ENCODE measurements at regions not wholly inside any gene's neighbourhood (a gene's known extent, or its start where the extent isn't known, plus 50 kb on each side); places are given as distances from the start of the nearest gene placed in this dataset.

DNA sequence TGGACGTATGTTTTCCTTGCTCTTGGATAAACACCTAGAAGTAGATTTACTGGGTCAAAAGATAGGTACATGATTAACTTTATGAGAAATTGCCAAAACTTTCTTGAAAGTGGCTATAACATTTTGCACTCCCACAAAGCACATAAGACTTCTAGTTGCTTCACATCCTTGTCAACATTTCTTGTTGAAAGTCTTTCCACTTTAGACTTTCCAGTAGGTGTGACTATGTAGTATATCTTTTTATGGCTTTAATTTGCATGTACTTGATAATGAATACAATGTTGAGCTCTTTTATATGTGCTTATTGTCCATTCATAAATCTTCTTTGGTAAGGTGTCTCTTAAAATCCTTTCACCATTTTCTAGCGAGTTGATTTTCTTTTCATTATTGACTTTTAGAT is 241.2 kb upstream of the RPL38 start:
- DNase-seq, result no peak

DNA sequence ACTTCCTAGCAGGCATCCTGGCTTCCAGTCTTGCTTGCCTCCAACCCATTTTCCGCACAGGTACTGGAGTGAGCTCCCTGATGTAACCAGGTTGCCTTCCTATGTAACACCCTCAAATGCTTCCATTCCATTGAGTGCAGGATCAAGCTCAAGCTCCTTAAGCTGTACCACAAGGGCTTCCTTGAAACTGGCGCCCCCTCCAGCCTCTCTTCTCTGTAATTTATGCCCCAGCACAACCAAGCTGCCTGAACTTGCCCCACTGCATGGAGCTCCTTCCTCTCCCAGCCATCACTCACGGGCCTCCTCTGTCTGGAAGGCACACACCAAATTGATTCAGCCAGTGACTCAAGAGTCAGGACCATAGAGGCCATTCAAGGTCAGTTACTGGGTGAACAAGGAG is 234.8 kb upstream of the RPL38 start:
- no peak for DNase-seq

DNA sequence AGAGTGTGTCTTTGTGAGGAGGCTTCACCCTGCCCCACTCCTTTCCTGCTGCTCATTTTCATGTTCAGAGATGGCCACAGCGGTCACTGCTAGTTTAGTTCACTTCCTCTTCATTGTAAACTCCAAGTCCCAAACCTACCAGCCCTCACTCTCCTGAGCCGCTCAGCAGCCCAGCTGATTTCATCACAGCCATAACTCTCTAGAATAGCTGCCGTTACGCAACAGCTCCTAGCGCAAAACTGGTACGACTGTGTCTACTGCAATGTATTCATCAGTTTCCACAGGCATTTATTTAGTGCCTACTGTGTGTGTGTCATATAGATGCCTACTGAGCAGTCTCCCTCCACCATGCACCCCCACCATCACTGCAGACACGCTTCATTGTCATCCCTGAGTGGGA is 233.5 kb upstream of the RPL38 start:
- no peak for DNase-seq

DNA sequence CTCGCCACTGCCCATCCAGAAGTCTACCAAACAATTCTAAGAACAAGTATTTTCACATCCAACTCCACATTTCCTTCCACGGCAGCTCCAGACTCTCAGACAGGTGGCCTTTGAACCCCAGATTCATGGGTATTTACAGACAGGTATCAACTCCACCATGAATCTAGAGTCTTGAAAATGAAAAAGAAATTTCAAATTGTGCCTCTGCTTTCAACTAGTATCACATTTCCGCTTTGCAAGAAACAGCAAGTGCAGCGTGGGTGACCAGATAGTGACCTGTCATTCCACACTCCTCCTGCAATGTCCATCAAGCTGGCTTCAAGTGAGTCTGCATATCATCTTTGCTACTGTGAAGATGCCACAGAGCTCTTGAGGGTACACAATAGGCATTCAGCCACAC is 232.4 kb upstream of the RPL38 start:
- no peak for DNase-seq

DNA sequence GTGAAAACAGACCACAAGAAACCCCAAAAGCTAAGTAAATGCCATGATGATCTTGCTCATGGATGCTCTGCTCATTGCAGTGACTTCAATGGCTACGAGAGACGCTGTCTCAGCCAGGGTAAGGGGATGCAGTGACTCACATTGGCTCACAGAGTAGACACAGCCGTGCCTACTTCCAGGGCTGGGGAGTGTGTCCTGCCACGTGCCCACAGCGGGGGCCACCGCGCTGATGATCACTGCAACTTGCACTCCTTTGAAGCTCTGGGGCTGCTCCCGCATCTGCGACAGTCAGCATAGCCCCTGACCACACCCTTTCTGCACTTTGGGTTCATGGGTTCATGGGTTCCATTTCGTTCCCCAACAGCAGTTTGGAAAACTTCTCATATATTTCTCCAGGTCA is 231.4 kb upstream of the RPL38 start:
- no peak for DNase-seq

DNA sequence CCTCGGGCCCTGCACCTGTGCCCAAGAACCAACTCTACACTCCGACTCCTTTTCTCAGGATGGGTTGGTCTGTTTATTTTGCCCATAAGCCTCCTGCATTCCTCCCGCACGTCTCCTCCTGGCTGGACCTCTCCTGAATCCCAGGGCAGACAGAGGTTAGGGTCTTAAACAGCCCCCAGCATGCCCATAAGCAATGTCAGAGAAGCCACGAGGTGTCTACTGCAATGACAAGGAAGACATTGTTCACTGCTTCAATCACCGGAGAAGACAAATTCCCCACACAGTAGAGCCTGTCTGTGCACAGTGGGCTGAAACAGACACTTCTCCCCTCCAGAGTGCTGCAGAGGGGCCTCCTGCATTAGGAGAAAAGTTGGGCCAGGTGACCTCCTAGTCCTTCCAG is 230.6 kb upstream of the RPL38 start:
- no peak for DNase-seq

DNA sequence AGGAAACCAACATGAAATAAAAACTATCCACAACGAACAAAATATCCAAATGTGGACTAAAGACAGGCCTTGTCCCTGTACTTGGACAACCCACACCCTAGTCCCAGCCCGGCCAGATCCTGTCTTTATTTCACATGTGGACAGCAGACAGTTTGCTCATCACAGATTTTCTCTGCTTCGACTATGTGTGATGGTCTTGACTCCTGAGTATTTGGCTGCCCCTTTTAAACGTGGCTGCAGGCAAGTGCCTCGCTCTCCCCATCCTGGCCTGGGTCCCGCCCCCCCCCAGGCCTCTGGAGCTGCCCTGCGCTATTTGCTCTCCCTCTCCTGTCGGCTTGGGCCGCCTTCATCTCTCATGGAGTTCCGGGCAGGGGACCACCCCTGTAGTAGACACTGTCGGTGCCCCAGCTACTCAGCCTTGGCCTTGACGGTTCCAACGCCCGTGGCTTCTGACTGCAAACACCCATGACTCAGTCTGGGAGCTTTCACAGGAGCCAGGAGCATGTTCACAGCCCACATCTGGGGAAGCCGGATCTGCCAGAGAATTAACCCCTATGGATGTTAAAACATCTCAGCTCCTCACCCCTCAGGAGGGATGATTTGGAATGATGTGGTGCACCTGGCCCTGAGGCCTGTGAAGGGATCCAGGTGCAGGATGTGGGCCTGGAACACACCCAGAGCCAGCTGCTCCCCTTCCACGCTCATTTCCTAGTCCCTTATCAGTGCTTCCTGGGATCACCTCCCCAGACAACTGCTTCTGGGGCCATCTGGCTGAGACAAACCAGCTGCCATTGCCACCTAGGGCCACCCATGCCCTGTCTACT is 229.7 kb upstream of the RPL38 start:
- no peak for DNase-seq

DNA sequence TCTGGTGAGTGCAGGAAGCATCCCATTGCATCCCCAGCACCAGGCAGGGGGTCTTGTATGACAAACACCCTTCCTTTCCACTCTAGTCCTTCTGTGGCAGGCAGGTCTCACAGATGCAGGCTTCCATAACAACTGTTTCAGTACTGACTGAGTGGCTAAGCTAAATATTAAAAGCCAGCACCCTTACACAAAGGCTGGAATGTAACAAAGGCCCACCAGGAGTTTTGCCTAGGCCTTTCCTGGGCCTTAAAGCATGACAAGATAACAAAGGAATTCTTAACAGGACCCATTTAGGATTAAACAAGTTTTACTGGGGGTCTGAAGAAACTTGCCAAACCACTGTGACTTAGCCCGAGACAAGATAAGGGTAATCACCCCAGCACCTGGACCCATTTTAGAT is 228.9 kb upstream of the RPL38 start:
- DNase-seq, result no peak

DNA sequence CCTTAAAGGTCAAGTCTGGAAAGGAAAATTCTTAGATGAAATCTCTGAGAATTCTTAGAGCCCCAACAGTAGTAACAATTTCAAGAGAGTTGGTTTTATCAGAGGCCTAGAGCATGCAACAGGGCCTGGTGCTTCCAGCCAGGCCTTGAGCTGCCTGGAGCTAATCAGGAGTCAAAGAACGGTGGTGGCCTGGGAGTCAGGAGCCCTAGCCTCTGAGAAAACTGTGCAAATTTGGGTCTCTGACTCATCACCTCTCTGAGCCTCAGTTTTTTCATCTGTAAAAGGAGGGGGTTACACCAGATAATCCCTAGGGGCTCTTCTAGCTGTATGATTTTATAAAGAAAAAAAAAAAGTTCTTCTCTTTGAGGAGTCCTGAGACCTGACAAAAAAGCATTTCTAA is 227.3 kb upstream of the RPL38 start:
- DNase-seq, result no peak

DNA sequence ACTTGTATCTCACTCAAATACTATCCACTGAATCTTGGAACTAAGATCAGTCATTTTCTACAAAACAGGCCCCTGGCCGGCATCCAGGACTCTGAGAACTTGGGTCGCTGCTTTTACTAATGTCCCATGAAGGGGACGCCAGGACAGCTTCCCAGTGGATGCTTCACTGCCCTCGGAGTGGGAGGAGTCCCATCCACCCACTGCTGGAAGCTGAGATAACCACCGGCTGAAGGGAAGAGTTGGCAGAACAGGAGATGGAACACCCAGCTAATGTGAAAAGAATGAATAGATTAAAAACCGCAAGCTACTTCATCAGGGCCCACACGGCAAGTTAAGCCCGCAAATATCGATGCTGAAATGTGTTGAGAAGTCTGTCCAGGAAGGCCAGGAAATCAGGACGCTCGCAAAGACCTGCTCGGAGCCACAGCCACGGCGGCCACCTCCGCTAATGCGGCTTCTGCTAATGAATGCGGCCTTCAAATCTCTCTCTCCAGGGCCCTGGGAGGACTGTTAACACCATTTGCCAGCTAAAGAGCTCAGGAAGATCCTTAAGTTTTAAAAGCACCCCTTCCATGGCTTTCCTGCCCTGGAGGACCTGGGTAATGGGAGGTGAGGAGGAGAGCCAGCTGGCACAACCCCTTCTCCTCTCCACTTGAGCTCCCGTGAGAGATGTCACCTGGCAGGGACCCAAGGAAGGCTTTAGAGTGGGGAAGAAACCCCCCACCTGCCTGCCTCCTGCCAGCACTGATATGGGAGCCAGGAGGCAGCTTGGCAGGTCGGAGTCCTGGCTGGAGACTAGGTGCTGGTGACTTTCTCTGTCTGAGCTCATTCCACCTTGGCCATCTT is 226.6 kb upstream of the RPL38 start:
- DNase-seq, result no peak

DNA sequence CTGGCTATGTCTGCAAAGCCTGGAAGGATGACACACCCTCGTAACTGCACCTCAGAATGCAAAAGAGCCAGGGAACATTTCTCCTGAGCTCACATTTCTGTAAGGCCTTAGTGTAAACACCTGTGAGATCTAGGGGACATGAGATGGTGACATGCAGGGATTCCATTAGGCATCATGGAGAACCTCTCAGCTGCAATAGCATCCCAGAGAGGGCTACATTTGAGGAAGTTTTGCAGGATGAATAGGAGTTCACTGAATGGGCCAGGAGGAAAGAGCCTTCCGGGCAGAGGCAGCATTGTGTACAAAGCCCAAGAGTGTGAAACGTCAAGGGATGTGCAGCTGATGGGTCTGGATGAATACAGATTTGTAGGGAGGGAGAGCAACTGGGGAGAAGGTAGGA is 223.0 kb upstream of the RPL38 start:
- DNase-seq, result no peak

DNA sequence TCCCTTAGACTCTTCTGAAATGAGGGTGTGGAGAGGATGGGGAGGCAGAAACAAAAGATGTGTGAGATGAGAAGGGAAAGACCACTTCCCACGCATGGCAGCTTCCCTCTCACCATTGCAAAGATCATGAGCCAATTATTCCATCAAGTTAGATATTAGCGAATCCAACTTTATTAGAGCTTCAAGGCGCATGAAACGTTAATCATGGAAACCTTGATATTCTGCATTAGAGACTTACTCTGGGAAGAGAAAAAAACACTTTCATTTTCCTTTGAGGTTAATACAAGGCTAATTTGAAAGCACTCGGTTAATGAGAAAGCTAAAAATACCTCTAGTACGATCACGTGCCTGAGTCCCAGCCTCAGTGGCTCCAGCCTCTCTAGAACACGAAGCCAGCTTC is 220.6 kb upstream of the RPL38 start:
- DNase-seq, result no peak

DNA sequence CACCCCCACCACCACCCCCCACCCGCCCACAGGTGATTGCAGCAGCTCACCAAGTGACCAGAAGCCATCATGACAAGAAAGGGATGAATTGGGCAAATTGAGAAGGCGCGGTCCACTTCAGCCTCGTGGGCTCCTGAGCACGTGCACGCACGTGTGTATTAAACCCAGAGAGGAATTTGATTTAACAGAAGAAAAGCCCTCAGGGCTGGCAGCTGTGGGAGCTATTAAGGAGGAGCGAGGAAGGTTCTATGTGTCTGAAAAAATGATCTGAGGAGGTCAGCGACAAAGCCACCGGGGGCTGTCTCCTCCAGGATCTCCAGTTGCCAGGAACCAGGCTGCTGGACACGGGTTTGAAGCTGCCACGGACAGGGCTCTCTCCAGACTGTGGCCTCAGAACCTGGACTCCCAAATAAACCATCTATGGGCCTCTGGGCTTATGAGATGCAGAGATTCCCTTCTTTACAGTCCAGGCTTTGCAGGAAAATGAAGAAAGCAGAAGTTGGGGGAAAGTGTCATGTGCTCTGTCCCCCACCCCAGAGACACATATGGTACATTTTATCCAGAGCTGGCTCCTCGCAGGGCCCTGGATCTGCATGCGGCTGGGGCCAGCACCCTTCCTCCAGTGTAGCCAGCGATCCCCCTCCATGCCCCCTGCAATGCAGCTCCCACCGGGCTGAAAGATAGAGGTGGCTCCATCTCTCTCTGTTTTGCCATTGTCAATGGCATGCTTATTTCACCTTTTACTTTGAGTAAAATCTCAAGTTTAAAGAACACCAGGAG is 219.7 kb upstream of the RPL38 start:
- DNase-seq, result no peak

DNA sequence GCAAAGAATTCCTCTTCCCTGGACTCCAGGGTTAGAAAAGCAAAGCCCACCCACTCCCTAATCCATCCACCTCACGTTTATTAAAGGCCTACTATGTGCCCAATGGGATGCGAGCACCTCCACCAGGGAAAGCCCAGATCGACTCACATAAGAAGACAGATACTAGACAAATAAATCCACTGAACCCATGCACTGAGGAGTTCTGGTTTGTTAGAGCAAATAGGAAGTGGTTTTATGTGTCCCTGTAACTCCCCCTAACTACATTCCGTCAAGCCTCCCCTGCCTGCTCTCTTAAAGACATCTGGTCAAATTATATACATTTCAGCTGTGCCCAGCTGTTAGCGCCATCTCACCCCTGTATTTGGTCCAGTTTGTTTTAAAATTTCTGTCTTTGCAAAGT is 218.5 kb upstream of the RPL38 start:
- no peak for DNase-seq

DNA sequence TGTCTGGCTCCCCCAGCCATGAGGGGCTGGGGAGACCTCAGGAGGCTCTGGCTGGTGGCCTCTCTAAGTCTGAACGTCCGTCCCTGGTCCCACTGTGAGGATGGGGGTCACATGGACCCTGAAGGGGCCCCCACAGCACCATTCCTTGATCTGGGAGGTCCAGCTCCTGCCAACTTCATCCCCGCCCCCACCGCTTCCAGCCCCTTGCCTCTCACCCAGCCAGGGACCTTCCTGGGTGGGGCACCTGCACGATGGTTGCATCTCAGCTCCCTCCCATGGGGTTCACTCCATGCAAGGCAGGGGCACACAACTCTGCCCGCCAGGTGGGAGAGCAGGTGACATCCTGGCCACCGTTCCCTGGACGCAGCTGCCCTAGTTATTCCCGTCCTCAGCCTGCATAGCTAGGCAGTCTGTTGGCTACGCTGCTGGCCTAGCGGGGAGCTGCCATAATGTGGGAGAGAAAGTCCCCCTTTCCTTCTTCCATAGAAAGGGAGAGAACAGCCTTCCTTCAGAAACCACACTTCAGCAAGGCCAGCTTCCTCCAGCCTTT is 217.9 kb upstream of the RPL38 start:
- DNase-seq, result no peak

DNA sequence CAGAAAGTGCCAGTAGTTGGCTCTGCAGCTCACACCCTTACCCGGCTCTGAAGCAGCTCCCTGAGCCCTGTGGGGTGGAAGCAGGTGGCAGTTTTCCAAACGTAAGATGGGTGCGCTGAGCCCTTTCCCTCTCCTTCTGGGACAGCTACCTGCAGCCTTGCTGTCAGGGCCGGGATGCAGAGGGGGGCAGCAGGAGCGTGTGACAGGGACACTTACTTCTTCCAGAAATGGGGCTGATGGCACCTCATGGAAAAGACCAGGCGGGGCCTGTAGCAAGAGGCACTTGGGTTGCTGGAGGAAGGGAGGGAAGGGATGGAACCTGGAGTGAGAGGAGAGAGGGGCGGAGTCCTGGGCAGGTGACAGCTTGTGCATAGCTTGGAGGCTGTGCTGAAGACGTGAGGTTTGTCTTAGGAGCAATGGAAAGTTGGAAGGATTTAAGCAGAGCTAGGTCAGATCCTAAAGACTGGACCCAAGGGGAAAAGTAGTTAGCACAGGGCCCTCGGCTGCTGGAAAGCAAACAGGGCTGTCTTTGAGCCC is 216.8 kb upstream of the RPL38 start:
- no peak for DNase-seq

DNA sequence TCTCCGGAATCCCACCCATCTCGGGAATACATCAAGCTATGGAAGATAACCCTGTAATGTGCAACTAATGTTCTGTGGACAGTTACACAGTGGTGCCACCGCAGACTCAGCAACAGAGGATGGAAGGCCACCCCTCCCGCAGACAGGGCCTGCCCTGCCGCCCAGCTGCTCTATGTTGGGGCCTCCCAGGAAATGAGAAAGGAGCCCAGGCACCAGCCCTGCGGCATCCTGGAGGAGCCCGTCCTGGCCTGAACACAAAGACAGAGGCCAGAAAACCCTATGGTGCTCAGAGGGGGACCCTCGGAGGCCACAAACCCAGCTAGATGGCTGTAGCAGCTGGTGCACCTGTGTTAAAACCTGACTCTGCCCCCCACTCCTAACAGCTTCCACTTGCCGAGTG is 216.1 kb upstream of the RPL38 start:
- no peak for DNase-seq

DNA sequence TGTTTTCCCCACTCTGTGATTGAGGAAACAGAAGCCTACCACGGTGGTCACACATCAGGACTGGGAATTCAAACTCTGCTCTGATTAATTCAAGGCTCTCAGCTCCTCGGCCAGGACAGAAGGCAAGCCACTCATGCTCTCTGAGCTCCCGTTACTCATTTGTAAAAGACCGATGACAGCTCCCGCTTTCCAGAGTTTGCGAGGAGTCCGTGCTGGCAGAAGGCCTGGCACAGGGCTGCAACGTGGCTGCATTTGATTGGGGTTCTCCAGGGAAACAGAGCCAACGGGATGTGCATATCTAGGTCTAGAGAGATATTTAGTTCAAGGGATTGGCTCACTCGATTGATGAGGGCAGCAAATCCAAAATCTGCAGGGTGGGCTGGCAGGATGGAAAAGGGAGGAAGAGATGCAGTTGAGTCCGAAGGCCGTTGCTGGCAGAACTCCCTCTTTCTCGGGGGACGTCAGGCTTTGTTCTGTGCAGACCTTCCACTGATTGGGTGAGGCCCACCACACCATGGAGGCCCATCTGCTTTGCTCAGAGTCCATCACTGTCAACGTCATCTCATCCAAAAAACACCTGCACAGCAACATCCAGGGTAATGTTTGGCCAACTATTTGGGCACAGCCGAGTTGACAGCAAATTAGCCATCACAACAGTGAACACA is 215.5 kb upstream of the RPL38 start:
- DNase-seq, result no peak

DNA sequence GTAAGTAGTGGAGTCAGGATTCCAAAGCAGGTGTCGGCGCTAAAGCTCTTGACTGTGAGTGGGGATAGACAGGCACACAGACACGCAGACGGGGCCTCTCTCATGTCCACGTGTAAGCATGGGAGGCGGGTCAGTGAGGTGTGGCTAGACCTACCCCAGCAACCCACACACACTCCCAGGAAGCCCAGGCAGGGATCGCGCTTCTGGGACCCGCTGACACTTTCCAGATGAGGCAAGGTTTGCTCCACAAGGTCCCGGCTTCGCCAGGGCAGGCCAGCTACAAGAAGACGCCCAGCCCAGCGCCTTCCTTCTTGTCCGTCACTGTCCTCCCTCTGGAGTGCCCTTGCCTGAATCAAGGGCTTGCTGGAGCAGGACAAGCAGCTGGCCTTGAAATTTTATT is 213.8 kb upstream of the RPL38 start:
- DNase-seq, result no peak

DNA sequence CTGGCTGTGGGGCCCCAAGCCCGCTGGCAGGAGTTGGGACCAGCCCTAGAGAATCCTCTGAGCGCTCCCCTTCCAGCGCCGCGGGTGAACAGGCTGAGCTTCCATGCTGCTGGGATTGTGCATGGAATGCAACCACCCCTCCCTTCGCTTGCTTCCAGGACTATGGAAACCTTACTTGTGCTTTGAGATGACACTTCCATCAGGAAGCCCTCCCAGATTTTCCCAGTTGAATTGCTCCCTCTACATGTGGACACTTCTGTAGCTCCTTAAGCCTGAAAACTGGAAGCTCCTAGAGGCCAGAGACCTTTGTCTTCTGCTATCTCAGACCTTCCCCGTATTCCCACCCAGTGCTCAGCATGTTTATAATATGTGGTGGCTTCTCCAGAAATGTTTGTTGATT is 213.2 kb upstream of the RPL38 start:
- no peak for DNase-seq

DNA sequence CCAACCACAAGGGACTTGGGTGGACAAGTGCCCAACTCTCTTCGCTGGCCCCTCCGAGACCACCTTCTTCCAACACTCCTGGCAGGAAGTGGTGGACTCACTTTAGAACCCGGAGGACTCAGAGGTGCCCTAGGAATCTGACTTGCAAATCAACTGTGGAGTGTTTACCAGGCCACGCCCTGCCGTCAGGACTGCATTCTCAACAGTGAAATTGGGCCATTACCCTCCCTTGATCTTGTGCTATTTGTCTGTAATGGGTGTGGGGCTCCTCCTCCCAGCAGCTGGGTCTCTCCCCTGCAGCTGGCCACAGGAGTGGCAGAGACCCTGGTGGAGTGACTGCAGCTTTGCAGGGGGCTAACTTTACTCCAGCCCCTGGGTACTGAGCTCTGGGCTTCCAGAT is 212.2 kb upstream of the RPL38 start:
- no peak for DNase-seq

DNA sequence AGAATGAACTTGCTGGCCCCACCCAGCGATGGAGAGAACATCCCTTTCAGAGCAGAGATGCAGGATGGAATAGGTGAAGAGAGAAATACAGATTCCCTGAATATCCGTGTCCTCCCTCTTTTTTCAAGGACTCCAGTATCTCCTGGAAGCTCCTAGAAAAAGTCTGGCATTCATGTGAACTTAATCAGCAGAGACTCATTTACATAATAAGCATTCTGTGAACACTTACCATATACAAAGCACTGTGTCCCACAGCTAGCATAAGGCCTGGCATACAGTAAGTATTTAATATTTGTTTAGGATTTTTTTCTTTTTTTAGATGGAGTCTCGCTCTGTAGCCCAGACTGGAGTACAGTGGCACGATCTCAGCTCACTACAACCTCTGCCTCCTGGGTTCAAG is 208.5 kb upstream of the RPL38 start:
- DNase-seq, result no peak

DNA sequence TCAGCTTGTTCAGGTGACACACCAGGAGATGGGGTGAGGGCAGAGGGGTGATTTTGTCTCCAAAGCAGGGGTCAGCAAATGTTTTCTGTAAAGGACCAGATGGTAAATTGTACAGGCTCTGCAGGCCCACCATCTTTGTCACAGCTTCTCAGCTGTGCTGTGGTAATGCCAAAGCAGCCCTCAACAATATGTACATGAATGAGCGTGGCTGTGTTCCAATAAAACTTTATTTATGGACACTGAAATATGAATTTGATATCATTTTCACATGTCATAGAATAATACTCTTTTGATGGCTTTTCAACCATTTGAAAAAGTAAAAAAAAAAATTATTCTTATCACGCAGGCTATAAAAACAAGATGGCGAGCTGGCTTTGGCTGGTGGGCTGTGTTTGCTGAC is 206.4 kb upstream of the RPL38 start:
- no peak for DNase-seq

Data from HCEC 1CT (cell line).